ENCODE measurements at regions not wholly inside any gene's neighbourhood (a gene's known extent, or its start where the extent isn't known, plus 50 kb on each side); places are given as distances from the start of the nearest gene placed in this dataset.
A peak's percentile ranks its signal among the peaks of the same experiment; 100 is the strongest.
"Not testable (repeated sequence)": the region's sequence is repeated elsewhere in the genome, so short reads cannot be mapped to it uniquely, and the experiment has no call there.

GRCh38 chr4:135032670-135033069 lies 831.1 kb upstream of the PABPC4L start:
- DNase-seq, result no peak

GRCh38 chr4:135015771-135016170 lies 814.2 kb upstream of the PABPC4L start:
- DNase-seq, result no peak

- no peak for DNase-seq
Observed at GRCh38 chr4:135007400-135007799, 805.8 kb upstream of the PABPC4L start.

GRCh38 chr4:134999169-134999568 lies 797.6 kb upstream of the PABPC4L start:
- DNase-seq, result no peak

GRCh38 chr4:134961963-134962362 lies 760.4 kb upstream of the PABPC4L start:
- no peak for DNase-seq

GRCh38 chr4:134958862-134959261 lies 757.3 kb upstream of the PABPC4L start:
- DNase-seq, result no peak

- DNase-seq, result no peak
Observed at GRCh38 chr4:134955059-134955458, 753.5 kb upstream of the PABPC4L start.

- DNase-seq, result no peak
Observed at GRCh38 chr4:134952775-134953174, 751.2 kb upstream of the PABPC4L start.

- DNase-seq, result no peak
Observed at GRCh38 chr4:134952305-134952704, 750.7 kb upstream of the PABPC4L start.

GRCh38 chr4:134948110-134948642 lies 746.6 kb upstream of the PABPC4L start:
- no peak for DNase-seq

- no peak for DNase-seq
Observed at GRCh38 chr4:134944115-134944514, 742.5 kb upstream of the PABPC4L start.

- no peak for DNase-seq
Observed at GRCh38 chr4:134936014-134936413, 734.4 kb upstream of the PABPC4L start.

- peak; percentile 7 for DNase-seq
Observed at GRCh38 chr4:134935320-134935719, 733.7 kb upstream of the PABPC4L start.

GRCh38 chr4:134934036-134934808 lies 732.6 kb upstream of the PABPC4L start:
- DNase-seq, result no peak

- DNase-seq, result no peak
Observed at GRCh38 chr4:134915355-134915754, 713.8 kb upstream of the PABPC4L start.

GRCh38 chr4:134914250-134914649 lies 712.7 kb upstream of the PABPC4L start:
- DNase-seq, result not testable (repeated sequence)

- no peak for DNase-seq
Observed at GRCh38 chr4:134911941-134912340, 710.4 kb upstream of the PABPC4L start.

- DNase-seq, result peak; percentile 38
Observed at GRCh38 chr4:134906404-134907023, 704.9 kb upstream of the PABPC4L start.

GRCh38 chr4:134905061-134905460 lies 703.5 kb upstream of the PABPC4L start:
- no peak for DNase-seq

GRCh38 chr4:134888156-134888555 lies 686.6 kb upstream of the PABPC4L start:
- DNase-seq, result no peak

- DNase-seq, result no peak
Observed at GRCh38 chr4:134885436-134885835, 683.8 kb upstream of the PABPC4L start.

- DNase-seq, result no peak
Observed at GRCh38 chr4:134883831-134884449, 682.4 kb upstream of the PABPC4L start.

- DNase-seq, result no peak
Observed at GRCh38 chr4:134879019-134879418, 677.4 kb upstream of the PABPC4L start.
